Panc1 (cell line): ENCODE measurements at regions not wholly inside any gene's neighbourhood (a gene's known extent, or its start where the extent isn't known, plus 50 kb on each side); places are given as distances from the start of the nearest gene placed in this dataset.

Experiments used
- ATAC-seq: fragments of 200-7000 bp; cut with Tn5 transposase; 2 replicates; pipeline ENCODE4 v1.9.1; 2020; ENCODE audit warnings: mild to moderate bottlenecking, moderate library complexity
- BruUV-seq: library from RNA; stranded (reverse); fragments of 400-500 nt; replicated peaks from 2 replicates; lab custom pipeline; 2021; lab: Mats Ljungman, UMichigan
- CTCF ChIA-PET: fragments of 300-600 bp; sonication (Branson Sonifier 250); formaldehyde crosslinking; loops from one replicate; lab custom pipeline; 2022; ENCODE audit warnings: antibody characterized with exemption; lab: Charles Lee
- POLR2A ChIA-PET: fragments of 300-600 bp; sonication (Branson Sonifier 250); formaldehyde crosslinking; loops from one replicate; lab custom pipeline; 2022; ENCODE audit warnings: antibody characterized with exemption; lab: Charles Lee
- DNase-seq: peaks from one replicate; pipeline ENCODE4 v3.0.0-alpha.2; 2010; ENCODE audit warnings: low read depth, low spot score
- H3K27ac ChIP-seq: 2 replicates; pipeline ENCODE4 v1.5.1; 2011; ENCODE audit warnings: mild to moderate bottlenecking, low read length, inconsistent platforms
- H3K27me3 ChIP-seq: fragments of 200-500 bp; sonication (Bioruptor generic); 2 replicates; pipeline ENCODE4 v1.6.0; 2014; ENCODE audit warnings: low read length, inconsistent platforms; ENCODE audit not compliant: control insufficient read depth, insufficient read depth
- H3K36me3 ChIP-seq: fragments of 200-500 bp; sonication (Bioruptor generic); 2 replicates; pipeline ENCODE4 v1.5.1; 2014; ENCODE audit warnings: inconsistent platforms, mild to moderate bottlenecking, low read length, moderate library complexity; ENCODE audit not compliant: control insufficient read depth, insufficient read depth
- H3K4me1 ChIP-seq: 2 replicates; pipeline ENCODE4 v1.5.1; 2011; ENCODE audit warnings: inconsistent platforms, mild to moderate bottlenecking, low read length, moderate library complexity; ENCODE audit not compliant: control insufficient read depth, insufficient read depth
- H3K4me3 ChIP-seq, 2 experiments: 2 replicates each; pipeline ENCODE4 v1.5.1; 2011 to 2012; ENCODE audit warnings: low read depth in 2 of 2, low read length in 2 of 2, mild to moderate bottlenecking in 2 of 2, inconsistent platforms in 1 of 2, moderate library complexity in 1 of 2
- H3K9me3 ChIP-seq: fragments of 200-500 bp; sonication (Bioruptor generic); 2 replicates; pipeline ENCODE4 v1.5.1; 2014; ENCODE audit warnings: low read depth, mild to moderate bottlenecking, inconsistent platforms, low read length, moderate library complexity; ENCODE audit not compliant: control insufficient read depth, insufficient read depth
- POLR2AphosphoS5 ChIP-seq: IDR thresholded peaks from 2 replicates; pipeline ENCODE4 v1.6.1; 2012; ENCODE audit warnings: mild to moderate bottlenecking, low read depth, low read length, moderate library complexity
- SIN3A ChIP-seq: IDR thresholded peaks from 2 replicates; pipeline ENCODE4 v1.6.1; 2012; ENCODE audit warnings: low read depth, mild to moderate bottlenecking, low read length, moderate library complexity, borderline replicate concordance; ENCODE audit not compliant: insufficient read depth
- TCF7L2 ChIP-seq: IDR thresholded peaks from 2 replicates; pipeline ENCODE4 v1.6.1; 2011; ENCODE audit warnings: mild to moderate bottlenecking, low read depth, low read length, inconsistent platforms
- in situ Hi-C: cut with HindIII; loops from 2 replicates; pipeline ENCODE4 v1.10.0; 2016; ENCODE audit warnings: low sequenced_read_pairs, low pct_unique_long_range_greater_than_20kb
- intact Hi-C: fragments of 100-400 bp; cut with micrococcal nuclease; formaldehyde crosslinking; loops from one replicate; pipeline ENCODE4 v1.10.0; 2022; ENCODE audit not compliant: unreplicated experiment
- TF ChIP-seq, protein P1 (sequence below), 2 experiments: IDR thresholded peaks; 2 replicates each; pipeline ENCODE4 v1.6.1; 2011 to 2012; ENCODE audit warnings: low read depth in 2 of 2, control low read depth in 1 of 2, low read length in 1 of 2, mild to moderate bottlenecking in 1 of 2, moderate library complexity in 1 of 2; ENCODE audit not compliant: insufficient read depth in 1 of 2
- TF ChIP-seq, protein P2 (sequence below): fragments of 450-650 bp; IDR thresholded peaks from 2 replicates; pipeline ENCODE4 v1.5.1; 2017; ENCODE audit warnings: mild to moderate bottlenecking

DNA sequence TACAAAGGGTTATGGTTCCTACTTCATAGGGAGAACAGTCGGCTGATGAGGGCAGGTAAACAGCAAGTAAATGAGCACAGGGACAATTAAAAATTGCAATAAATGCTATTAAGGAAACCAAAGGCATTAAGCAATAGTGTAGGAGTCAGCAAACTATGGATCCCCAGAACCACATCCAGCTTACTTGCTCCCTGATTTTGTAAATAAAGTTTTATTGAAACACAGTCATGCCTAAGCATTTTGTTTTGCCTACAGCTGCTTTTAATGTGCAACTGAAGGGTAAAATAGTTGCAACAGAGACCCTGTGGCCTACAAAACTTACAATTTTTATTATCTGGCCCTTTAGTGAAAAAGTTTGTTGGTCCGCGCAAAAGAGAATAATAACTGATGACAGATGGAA is 351.2 kb upstream of the NR2F2 start:
- no peaks in the 10 kb centered on the region for H3K36me3 ChIP-seq
- no TSS peak for BruUV-seq
- no peaks in the 10 kb centered on the region for H3K4me1 ChIP-seq
- H3K4me3 ChIP-seq, result no peak overlapping the region
- CTCF ChIA-PET, result no interaction called here
- no peak overlapping the region for H3K27ac ChIP-seq
- H3K9me3 ChIP-seq, result no peaks in the 10 kb centered on the region
- no peak for DNase-seq
- intact Hi-C loops, result no loop called here
- H3K27me3 ChIP-seq, result no peaks in the 10 kb centered on the region
- no peak for TF ChIP-seq POLR2AphosphoS5
- no peak for TF ChIP-seq TCF7L2
- no peak for TF ChIP-seq SIN3A
- TF ChIP-seq, protein P1, sequence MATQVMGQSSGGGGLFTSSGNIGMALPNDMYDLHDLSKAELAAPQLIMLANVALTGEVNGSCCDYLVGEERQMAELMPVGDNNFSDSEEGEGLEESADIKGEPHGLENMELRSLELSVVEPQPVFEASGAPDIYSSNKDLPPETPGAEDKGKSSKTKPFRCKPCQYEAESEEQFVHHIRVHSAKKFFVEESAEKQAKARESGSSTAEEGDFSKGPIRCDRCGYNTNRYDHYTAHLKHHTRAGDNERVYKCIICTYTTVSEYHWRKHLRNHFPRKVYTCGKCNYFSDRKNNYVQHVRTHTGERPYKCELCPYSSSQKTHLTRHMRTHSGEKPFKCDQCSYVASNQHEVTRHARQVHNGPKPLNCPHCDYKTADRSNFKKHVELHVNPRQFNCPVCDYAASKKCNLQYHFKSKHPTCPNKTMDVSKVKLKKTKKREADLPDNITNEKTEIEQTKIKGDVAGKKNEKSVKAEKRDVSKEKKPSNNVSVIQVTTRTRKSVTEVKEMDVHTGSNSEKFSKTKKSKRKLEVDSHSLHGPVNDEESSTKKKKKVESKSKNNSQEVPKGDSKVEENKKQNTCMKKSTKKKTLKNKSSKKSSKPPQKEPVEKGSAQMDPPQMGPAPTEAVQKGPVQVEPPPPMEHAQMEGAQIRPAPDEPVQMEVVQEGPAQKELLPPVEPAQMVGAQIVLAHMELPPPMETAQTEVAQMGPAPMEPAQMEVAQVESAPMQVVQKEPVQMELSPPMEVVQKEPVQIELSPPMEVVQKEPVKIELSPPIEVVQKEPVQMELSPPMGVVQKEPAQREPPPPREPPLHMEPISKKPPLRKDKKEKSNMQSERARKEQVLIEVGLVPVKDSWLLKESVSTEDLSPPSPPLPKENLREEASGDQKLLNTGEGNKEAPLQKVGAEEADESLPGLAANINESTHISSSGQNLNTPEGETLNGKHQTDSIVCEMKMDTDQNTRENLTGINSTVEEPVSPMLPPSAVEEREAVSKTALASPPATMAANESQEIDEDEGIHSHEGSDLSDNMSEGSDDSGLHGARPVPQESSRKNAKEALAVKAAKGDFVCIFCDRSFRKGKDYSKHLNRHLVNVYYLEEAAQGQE (IDR thresholded peaks at IDR 0.05; ENCODE audit: insufficient read depth in 1 of 2, low read depth in 2 of 2, low read length in 1 of 2), result no peak
- ATAC-seq, result no peak
- in situ Hi-C loops, result no loop called here
- POLR2A ChIA-PET, result no interaction called here

DNA sequence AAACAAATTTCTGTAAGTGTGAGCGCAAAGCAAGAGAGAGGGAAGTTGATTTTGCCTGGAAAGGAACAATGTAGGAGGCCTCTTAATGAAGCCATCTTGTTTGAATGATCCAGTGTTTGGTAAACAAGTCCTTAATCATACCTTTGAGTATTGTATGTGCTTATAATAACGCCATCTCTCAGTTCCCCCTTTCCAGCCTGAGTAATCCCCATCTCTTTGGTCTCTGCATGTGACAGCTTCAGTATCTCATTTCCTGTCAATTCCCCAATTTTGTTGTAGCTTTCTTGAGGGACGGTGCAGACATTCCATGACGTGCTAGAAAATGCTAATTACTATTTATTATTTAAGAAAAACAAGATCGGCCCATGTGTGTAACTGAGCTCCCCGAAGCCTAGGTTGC is 349.3 kb upstream of the NR2F2 start:
- CTCF ChIA-PET, result no interaction called here
- Histone ChIP-seq H3K9me3 (no peaks in the 10 kb centered on the region), H3K27me3 (no peaks in the 10 kb centered on the region), H3K4me1 (no peaks in the 10 kb centered on the region), H3K4me3 (no peak overlapping the region), H3K27ac (no peak overlapping the region), H3K36me3 (no peaks in the 10 kb centered on the region)
- intact Hi-C loops, result no loop called here
- in situ Hi-C loops, result no loop called here
- ATAC-seq (no peak), DNase-seq (no peak)
- no TSS peak for BruUV-seq
- no peak for TF ChIP-seq TCF7L2
- TF ChIP-seq, protein P2, sequence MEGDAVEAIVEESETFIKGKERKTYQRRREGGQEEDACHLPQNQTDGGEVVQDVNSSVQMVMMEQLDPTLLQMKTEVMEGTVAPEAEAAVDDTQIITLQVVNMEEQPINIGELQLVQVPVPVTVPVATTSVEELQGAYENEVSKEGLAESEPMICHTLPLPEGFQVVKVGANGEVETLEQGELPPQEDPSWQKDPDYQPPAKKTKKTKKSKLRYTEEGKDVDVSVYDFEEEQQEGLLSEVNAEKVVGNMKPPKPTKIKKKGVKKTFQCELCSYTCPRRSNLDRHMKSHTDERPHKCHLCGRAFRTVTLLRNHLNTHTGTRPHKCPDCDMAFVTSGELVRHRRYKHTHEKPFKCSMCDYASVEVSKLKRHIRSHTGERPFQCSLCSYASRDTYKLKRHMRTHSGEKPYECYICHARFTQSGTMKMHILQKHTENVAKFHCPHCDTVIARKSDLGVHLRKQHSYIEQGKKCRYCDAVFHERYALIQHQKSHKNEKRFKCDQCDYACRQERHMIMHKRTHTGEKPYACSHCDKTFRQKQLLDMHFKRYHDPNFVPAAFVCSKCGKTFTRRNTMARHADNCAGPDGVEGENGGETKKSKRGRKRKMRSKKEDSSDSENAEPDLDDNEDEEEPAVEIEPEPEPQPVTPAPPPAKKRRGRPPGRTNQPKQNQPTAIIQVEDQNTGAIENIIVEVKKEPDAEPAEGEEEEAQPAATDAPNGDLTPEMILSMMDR, result no peak
- TF ChIP-seq, protein P1 (IDR thresholded peaks at IDR 0.05; ENCODE audit: insufficient read depth in 1 of 2, low read depth in 2 of 2, low read length in 1 of 2), result no peak
- no peak for TF ChIP-seq SIN3A
- TF ChIP-seq POLR2AphosphoS5, result no peak
- POLR2A ChIA-PET, result no interaction called here
